ENCODE measurements at regions not wholly inside any gene's neighbourhood (a gene's known extent, or its start where the extent isn't known, plus 50 kb on each side); places are given as distances from the start of the nearest gene placed in this dataset.

DNA sequence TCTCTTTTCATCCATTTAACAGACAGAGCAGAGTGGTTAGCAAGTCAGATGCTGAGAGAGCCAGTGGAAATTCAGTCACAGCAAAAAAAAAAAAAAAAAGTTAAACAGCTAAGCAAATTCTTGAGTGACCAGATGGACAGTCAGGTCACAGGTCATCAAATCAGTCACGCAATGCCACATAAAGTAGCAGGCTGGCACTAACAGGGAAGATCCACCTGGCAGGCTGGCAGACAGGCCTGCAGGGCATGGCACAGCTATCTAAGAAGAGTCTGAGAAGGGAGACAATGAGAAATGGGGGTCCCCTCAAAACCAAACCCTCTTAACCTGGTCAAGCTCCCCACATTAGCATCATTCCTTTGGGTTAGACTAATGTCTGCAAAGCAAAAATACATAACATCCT is 371.9 kb downstream of the TTLL7 start:
- no peak for TF ChIP-seq POLR2AphosphoS5 (IDR thresholded peaks at IDR 0.05; ENCODE audit: low read depth, low read length)
- TF ChIP-seq, protein P1, sequence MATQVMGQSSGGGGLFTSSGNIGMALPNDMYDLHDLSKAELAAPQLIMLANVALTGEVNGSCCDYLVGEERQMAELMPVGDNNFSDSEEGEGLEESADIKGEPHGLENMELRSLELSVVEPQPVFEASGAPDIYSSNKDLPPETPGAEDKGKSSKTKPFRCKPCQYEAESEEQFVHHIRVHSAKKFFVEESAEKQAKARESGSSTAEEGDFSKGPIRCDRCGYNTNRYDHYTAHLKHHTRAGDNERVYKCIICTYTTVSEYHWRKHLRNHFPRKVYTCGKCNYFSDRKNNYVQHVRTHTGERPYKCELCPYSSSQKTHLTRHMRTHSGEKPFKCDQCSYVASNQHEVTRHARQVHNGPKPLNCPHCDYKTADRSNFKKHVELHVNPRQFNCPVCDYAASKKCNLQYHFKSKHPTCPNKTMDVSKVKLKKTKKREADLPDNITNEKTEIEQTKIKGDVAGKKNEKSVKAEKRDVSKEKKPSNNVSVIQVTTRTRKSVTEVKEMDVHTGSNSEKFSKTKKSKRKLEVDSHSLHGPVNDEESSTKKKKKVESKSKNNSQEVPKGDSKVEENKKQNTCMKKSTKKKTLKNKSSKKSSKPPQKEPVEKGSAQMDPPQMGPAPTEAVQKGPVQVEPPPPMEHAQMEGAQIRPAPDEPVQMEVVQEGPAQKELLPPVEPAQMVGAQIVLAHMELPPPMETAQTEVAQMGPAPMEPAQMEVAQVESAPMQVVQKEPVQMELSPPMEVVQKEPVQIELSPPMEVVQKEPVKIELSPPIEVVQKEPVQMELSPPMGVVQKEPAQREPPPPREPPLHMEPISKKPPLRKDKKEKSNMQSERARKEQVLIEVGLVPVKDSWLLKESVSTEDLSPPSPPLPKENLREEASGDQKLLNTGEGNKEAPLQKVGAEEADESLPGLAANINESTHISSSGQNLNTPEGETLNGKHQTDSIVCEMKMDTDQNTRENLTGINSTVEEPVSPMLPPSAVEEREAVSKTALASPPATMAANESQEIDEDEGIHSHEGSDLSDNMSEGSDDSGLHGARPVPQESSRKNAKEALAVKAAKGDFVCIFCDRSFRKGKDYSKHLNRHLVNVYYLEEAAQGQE (IDR thresholded peaks at IDR 0.05; ENCODE audit: insufficient read depth in 1 of 2, low read depth in 2 of 2, low read length in 2 of 2): no peak
- TF ChIP-seq TAF1 (IDR thresholded peaks at IDR 0.05; ENCODE audit: borderline replicate concordance, insufficient read depth, low read length): no peak
